Activated effector memory CD4-positive, alpha-beta T cell treated with Interleukin-2 at 50 U/mL for 16 hours (primary cell): ENCODE measurements at regions not wholly inside any gene's neighbourhood (a gene's known extent, or its start where the extent isn't known, plus 50 kb on each side); places are given as distances from the start of the nearest gene placed in this dataset.

ENCODE experiments used
- DNase-seq: peaks from one replicate; pipeline ENCODE4 v3.0.0-alpha.2; 2020

- no peak for DNase-seq
These were observed 196.2 kb upstream of the ELL2 start for GRCh38 chr5:96157841-96158291.

- no peak for DNase-seq
These were observed 195.6 kb upstream of the ELL2 start for GRCh38 chr5:96157077-96157780.

- DNase-seq = no peak
These were observed 193.5 kb upstream of the ELL2 start for GRCh38 chr5:96155147-96155546.

- DNase-seq = no peak
These were observed 190.2 kb upstream of the ELL2 start for GRCh38 chr5:96151891-96152290.

GRCh38 chr5:96150007-96150406, 188.4 kb upstream of the ELL2 start:
- no peak for DNase-seq

- no peak for DNase-seq
These were observed 187.9 kb upstream of the ELL2 start for GRCh38 chr5:96149546-96149945.

- no peak for DNase-seq
These were observed 187.4 kb upstream of the ELL2 start for GRCh38 chr5:96149021-96149420.

GRCh38 chr5:96148376-96148775, 186.7 kb upstream of the ELL2 start:
- no peak for DNase-seq

GRCh38 chr5:96147866-96148265, 186.2 kb upstream of the ELL2 start:
- DNase-seq = no peak

GRCh38 chr5:96146675-96147074, 185.0 kb upstream of the ELL2 start:
- no peak for DNase-seq

- no peak for DNase-seq
These were observed 182.6 kb upstream of the ELL2 start for GRCh38 chr5:96144289-96144688.

- no peak for DNase-seq
These were observed 181.8 kb upstream of the ELL2 start for GRCh38 chr5:96143450-96143849.

- no peak for DNase-seq
These were observed 181.3 kb upstream of the ELL2 start for GRCh38 chr5:96142786-96143434.

GRCh38 chr5:96142184-96142781, 180.6 kb upstream of the ELL2 start:
- DNase-seq = no peak

- no peak for DNase-seq
These were observed 180.1 kb upstream of the ELL2 start for GRCh38 chr5:96141749-96142148.

- no peak for DNase-seq
These were observed 178.8 kb upstream of the ELL2 start for GRCh38 chr5:96140496-96140895.

GRCh38 chr5:96140084-96140483, 178.4 kb upstream of the ELL2 start:
- DNase-seq = no peak

GRCh38 chr5:96134886-96135285, 173.2 kb upstream of the ELL2 start:
- DNase-seq = no peak

- DNase-seq = no peak
These were observed 171.9 kb upstream of the ELL2 start for GRCh38 chr5:96133341-96134079.

GRCh38 chr5:96129276-96129675, 167.6 kb upstream of the ELL2 start:
- DNase-seq = no peak

- DNase-seq = no peak
These were observed 166.7 kb upstream of the ELL2 start for GRCh38 chr5:96128204-96128864.

GRCh38 chr5:96127538-96127937, 165.9 kb upstream of the ELL2 start:
- no peak for DNase-seq
